Psoas muscle (tissue), 7 donors: ENCODE measurements at regions not wholly inside any gene's neighbourhood (a gene's known extent, or its start where the extent isn't known, plus 50 kb on each side); places are given as distances from the start of the nearest gene placed in this dataset.

Source experiments
- ATAC-seq, 4 donors: fragments of 200-7000 bp; cut with Tn5 transposase; one replicate each; pipeline ENCODE4 v1.9.1; 2020; ENCODE audit warnings: moderate library complexity in 3 of 4, mild to moderate bottlenecking in 2 of 4
- DNase-seq, 2 donors: peaks; one replicate each; pipeline ENCODE4 v3.0.0-alpha.2; 2020
- H3K27ac ChIP-seq: fragments of 200-600 bp; one replicate; pipeline ENCODE4 v1.8.0; 2022
- H3K27me3 ChIP-seq, 3 donors: fragments of 200-600 bp in 1 of 3; one replicate each; pipeline versions ENCODE4 v1.6.1 to v1.8.0; 2013 to 2022; ENCODE audit warnings: low read length in 2 of 3, mild to moderate bottlenecking in 2 of 3, moderate library complexity in 1 of 3; ENCODE audit not compliant: insufficient read depth in 3 of 3
- H3K36me3 ChIP-seq, 2 donors: fragments of 200-600 bp in 1 of 2; one replicate each; pipeline versions ENCODE4 v1.6.1 to v1.8.0; 2013 to 2022; ENCODE audit warnings: low read depth in 1 of 2, mild to moderate bottlenecking in 1 of 2, moderate library complexity in 1 of 2; ENCODE audit not compliant: insufficient read depth in 1 of 2
- H3K4me1 ChIP-seq: fragments of 200-600 bp; one replicate; pipeline ENCODE4 v1.8.0; 2022
- H3K4me3 ChIP-seq: fragments of 200-600 bp; one replicate; pipeline ENCODE4 v1.8.0; 2022; ENCODE audit warnings: mild to moderate bottlenecking
- H3K9me3 ChIP-seq: fragments of 200-600 bp; one replicate; pipeline ENCODE4 v1.8.0; 2022
- CTCF ChIP-seq: fragments of 200-600 bp; IDR thresholded peaks from one replicate; pipeline ENCODE4 v1.8.0; 2022; ENCODE audit warnings: antibody characterized with exemption
- WGBS, 3 donors: extraction: QIAGEN DNeasy Blood & Tissue Kit; methylation state at CpG; one replicate each; pipeline versions ENCODE4 v1.1.6 to v1.1.7; 2013; 5-methylcytosine and 5-hydroxymethylcytosine counted together
- intact Hi-C, 2 donors: fragments of 100-400 bp; cut with DNase I; formaldehyde crosslinking; loops; one replicate each; pipeline versions ENCODE4 v1.11.0 to v1.14.2; 2022
- donor health status: healthy with polysubstance abuse.
- donor health status: DM: no; HTN: no; CAD: no; lungs with moderate emphysema.
- donor health status: Bipolar disorder and iron deficiency.
- donor health status: healthy.
- donor health status: DM: yes; HTN: yes; CAD: no.
- donor health status: DM: no; HTN: no; CAD: no.
- donor health status: DM: yes; HTN: yes; CAD: no.

- DNase-seq (no peak), ATAC-seq (no peak)
- Histone ChIP-seq H3K4me3 (no peak overlapping the region), H3K36me3 (no peaks in the 10 kb centered on the region), H3K4me1 (no peaks in the 10 kb centered on the region), H3K9me3 (no peaks in the 10 kb centered on the region), H3K27me3 (no peaks in the 10 kb centered on the region), H3K27ac (no peak overlapping the region)
- no peak for TF ChIP-seq CTCF
- intact Hi-C loops = no loop called here
- WGBS, 3 donors = 82 to 91% (median 83%) methylated on average over 5 of the region's 5 CpGs
These were observed 88.5 kb downstream of the TMEM200C start for GRCh38 chr18:5806860-5807259.

- H3K9me3 ChIP-seq = no peaks in the 10 kb centered on the region
- DNase-seq = no peak
- no peaks in the 10 kb centered on the region for H3K4me1 ChIP-seq
- intact Hi-C loops = no loop called here
- no peaks in the 10 kb centered on the region for H3K27me3 ChIP-seq
- no peak for TF ChIP-seq CTCF
- H3K27ac ChIP-seq = no peak overlapping the region
- no peak overlapping the region for H3K4me3 ChIP-seq
- no peaks in the 10 kb centered on the region for H3K36me3 ChIP-seq
- WGBS, 3 donors = 8 to 22% (median 21%) methylated on average over 1 of the region's 1 CpG
- no peak for ATAC-seq
These were observed 107.4 kb downstream of the TMEM200C start for GRCh38 chr18:5787936-5788335.

- H3K9me3 ChIP-seq = no peaks in the 10 kb centered on the region
- H3K27ac ChIP-seq = no peak overlapping the region
- no peak for TF ChIP-seq CTCF
- intact Hi-C loops = no loop called here
- H3K36me3 ChIP-seq = no peaks in the 10 kb centered on the region
- WGBS, 3 donors = 25 to 32% (median 31%) methylated on average over 2 of the region's 2 CpGs
- no peaks in the 10 kb centered on the region for H3K27me3 ChIP-seq
- H3K4me3 ChIP-seq = no peak overlapping the region
- ATAC-seq = no peak
- no peak for DNase-seq
- no peaks in the 10 kb centered on the region for H3K4me1 ChIP-seq
These were observed 115.4 kb downstream of the TMEM200C start for GRCh38 chr18:5779922-5780321.

GRCh38 chr18:5772306-5773105, 122.8 kb downstream of the TMEM200C start:
- ATAC-seq = no peak
- H3K36me3 ChIP-seq = no peaks in the 10 kb centered on the region
- intact Hi-C loops = no loop called here
- DNase-seq = no peak
- no peaks in the 10 kb centered on the region for H3K4me1 ChIP-seq
- TF ChIP-seq CTCF = no peak
- 35 to 54% (median 42%) methylated on average over 14 of the region's 14 CpGs for WGBS, 3 donors
- no peaks in the 10 kb centered on the region for H3K27me3 ChIP-seq
- no peak overlapping the region for H3K4me3 ChIP-seq
- H3K27ac ChIP-seq = no peak overlapping the region
- H3K9me3 ChIP-seq = no peaks in the 10 kb centered on the region

GRCh38 chr18:5771343-5771742, 124.0 kb downstream of the TMEM200C start:
- intact Hi-C loops = no loop called here

More at GRCh38 chr18:5771343-5771742, 124.0 kb downstream of the TMEM200C start:
- Histone ChIP-seq H3K36me3 (no peaks in the 10 kb centered on the region), H3K27ac (no peak overlapping the region), H3K27me3 (no peaks in the 10 kb centered on the region), H3K9me3 (no peaks in the 10 kb centered on the region), H3K4me1 (no peaks in the 10 kb centered on the region), H3K4me3 (no peak overlapping the region)
- no peak for TF ChIP-seq CTCF
- no peak for ATAC-seq
- WGBS, 3 donors = 56 to 76% (median 65%) methylated on average over 5 of the region's 5 CpGs
- DNase-seq = no peak
